ENCODE measurements at regions not wholly inside any gene's neighbourhood (a gene's known extent, or its start where the extent isn't known, plus 50 kb on each side); places are given as distances from the start of the nearest gene placed in this dataset.

GRCh38 chr5:2542821-2543220 lies 208.7 kb downstream of the IRX2 start:
- DNase-seq (ENCODE audit: low spot score in 2 of 2, unreplicated experiment in 2 of 2), result no peak
- TF ChIP-seq CTCF (IDR thresholded peaks at IDR 0.05; ENCODE audit: unreplicated experiment), result no peak
- peaks cover 8% of the 10 kb centered on the region for H3K9me3 Mint-ChIP-seq
- H3K4me3 Mint-ChIP-seq, result no peak overlapping the region
- peaks cover 22% of the 10 kb centered on the region for H3K27me3 Mint-ChIP-seq (ENCODE audit: low read depth)
- no peaks in the 10 kb centered on the region for H3K36me3 Mint-ChIP-seq
- no peak overlapping the region for H3K27ac Mint-ChIP-seq
- no peaks in the 10 kb centered on the region for H3K4me1 Mint-ChIP-seq

- H3K27me3 Mint-ChIP-seq (ENCODE audit: low read depth), result peaks cover 27% of the 10 kb centered on the region
- no peak overlapping the region for H3K4me3 Mint-ChIP-seq
- H3K27ac Mint-ChIP-seq, result no peak overlapping the region
Measured at GRCh38 chr5:2542026-2542425, 209.5 kb downstream of the IRX2 start.

GRCh38 chr5:2538169-2538568 lies 213.3 kb downstream of the IRX2 start:
- Mint-ChIP-seq H3K27me3 (ENCODE audit: low read depth) (peaks cover 18% of the 10 kb centered on the region), H3K36me3 (no peaks in the 10 kb centered on the region), H3K4me3 (no peak overlapping the region), H3K4me1 (no peaks in the 10 kb centered on the region), H3K9me3 (peaks cover 10% of the 10 kb centered on the region), H3K27ac (no peak overlapping the region)
- no peak for DNase-seq (ENCODE audit: low spot score in 2 of 2, unreplicated experiment in 2 of 2)
- TF ChIP-seq CTCF (IDR thresholded peaks at IDR 0.05; ENCODE audit: unreplicated experiment), result no peak

More at GRCh38 chr5:2542026-2542425, 209.5 kb downstream of the IRX2 start:
- H3K36me3 Mint-ChIP-seq, result no peaks in the 10 kb centered on the region
- peaks cover 8% of the 10 kb centered on the region for H3K9me3 Mint-ChIP-seq
- no peak for DNase-seq (ENCODE audit: low spot score in 2 of 2, unreplicated experiment in 2 of 2)
- no peaks in the 10 kb centered on the region for H3K4me1 Mint-ChIP-seq
- no peak for TF ChIP-seq CTCF (IDR thresholded peaks at IDR 0.05; ENCODE audit: unreplicated experiment)

- H3K4me1 Mint-ChIP-seq, result no peaks in the 10 kb centered on the region
- H3K4me3 Mint-ChIP-seq, result no peak overlapping the region
- H3K9me3 Mint-ChIP-seq, result peaks cover 13% of the 10 kb centered on the region
- no peak overlapping the region for H3K27ac Mint-ChIP-seq
- TF ChIP-seq CTCF (IDR thresholded peaks at IDR 0.05; ENCODE audit: unreplicated experiment), result no peak
- DNase-seq (ENCODE audit: low spot score in 2 of 2, unreplicated experiment in 2 of 2), result no peak
- peaks cover 17% of the 10 kb centered on the region for H3K27me3 Mint-ChIP-seq (ENCODE audit: low read depth)
- H3K36me3 Mint-ChIP-seq, result no peaks in the 10 kb centered on the region
Measured at GRCh38 chr5:2537378-2538145, 213.9 kb downstream of the IRX2 start.

GRCh38 chr5:2536632-2537377 lies 214.7 kb downstream of the IRX2 start:
- no peaks in the 10 kb centered on the region for H3K36me3 Mint-ChIP-seq
- no peak for DNase-seq (ENCODE audit: low spot score in 2 of 2, unreplicated experiment in 2 of 2)
- peaks cover 13% of the 10 kb centered on the region for H3K9me3 Mint-ChIP-seq
- no peak for TF ChIP-seq CTCF (IDR thresholded peaks at IDR 0.05; ENCODE audit: unreplicated experiment)
- peaks cover 17% of the 10 kb centered on the region for H3K27me3 Mint-ChIP-seq (ENCODE audit: low read depth)
- no peak overlapping the region for H3K4me3 Mint-ChIP-seq
- H3K27ac Mint-ChIP-seq, result no peak overlapping the region
- no peaks in the 10 kb centered on the region for H3K4me1 Mint-ChIP-seq
